ENCODE measurements at regions not wholly inside any gene's neighbourhood (a gene's known extent, or its start where the extent isn't known, plus 50 kb on each side); places are given as distances from the start of the nearest gene placed in this dataset.

DNA sequence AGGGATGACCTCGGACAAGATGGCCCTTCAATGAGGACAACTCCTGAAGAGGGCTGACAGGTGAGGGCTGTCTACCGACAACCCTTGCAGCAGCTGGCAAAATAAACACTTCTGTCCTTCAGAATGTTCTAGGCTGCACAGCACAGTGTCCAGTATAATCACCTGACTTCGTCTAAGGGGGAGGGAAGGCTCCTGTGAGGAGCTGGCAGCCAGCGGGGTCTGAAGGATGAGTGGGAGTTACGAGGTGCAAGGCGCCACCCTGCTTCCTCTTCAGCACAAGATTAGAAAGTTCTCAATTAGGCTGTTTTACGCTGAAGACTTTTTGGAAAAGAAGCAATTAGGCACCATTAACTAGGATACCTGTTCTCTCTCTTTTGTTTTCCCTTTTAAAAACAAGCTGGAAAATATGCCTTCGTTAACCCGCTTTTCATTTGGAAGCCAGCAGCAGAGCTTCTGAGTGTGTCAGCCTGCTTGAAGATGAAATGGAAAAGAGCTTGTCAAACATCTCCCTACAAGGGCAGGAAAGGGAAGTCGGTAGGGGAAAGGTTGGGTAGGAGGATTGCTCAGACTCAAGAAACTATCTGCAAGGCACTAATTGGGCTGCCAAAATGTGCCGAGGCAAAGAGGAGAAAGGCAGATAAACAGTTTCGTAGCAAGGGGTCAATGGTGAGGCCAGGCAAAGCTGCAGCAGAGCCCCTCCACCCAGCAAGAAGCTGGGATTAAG, 592.2 kb upstream of the CADM1 start:
- DNase-seq = no peak

DNA sequence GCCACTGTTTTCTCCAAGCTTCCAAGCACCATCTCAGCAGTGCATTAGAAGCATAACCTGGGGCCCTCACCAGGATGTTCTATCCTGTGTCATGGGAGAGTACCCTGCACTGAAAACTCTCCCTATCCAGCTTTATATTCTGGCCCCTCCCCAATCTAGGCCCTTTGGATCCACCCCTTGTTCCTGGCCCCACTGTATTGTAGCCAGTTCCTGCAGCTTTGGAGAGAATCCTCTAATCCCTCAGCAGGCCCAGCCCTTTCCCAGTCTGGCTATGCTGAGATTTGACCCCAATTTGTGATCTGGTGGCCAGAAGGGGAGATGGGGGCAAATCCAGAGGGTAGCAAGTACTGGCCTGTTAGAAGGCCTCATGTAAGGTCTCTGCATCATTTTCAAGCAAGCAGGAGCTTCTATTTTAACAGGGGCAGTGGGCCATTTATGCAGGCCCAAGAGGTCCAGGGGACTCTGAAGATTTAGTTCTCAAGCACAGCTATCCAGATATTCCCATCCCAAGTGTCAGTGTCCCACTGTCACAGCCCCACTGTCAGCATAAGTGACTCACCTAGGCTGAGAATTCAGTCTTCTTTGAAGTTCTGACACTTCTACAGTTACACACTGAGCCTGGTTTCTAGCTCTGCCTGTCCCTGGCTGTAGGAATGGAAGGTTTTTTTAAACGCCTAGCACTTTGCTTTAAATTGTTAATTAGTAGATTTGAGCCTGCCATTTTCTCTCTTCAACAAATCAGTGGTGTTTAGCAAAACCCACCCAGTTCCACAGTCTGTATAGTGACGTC, 589.5 kb upstream of the CADM1 start:
- no peak for DNase-seq

DNA sequence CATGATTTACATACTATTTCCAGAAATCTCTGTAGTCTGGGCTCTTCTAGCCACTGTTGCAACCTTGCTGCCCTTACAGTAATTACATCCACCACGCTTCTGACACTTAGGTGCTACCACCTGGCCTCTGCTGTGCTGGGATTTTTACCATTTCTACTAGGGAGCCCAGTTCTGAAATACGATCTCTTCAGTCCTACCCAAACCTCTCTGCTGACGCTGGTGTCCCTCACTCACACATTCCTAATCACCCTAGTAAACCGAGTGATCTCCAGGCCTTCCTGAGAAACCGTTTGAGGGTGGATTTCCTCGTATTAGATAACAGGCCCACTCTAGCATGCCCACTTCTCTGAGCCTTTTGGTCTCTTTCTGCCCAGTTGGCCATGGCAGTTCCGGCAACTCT, 588.9 kb upstream of the CADM1 start:
- no peak for DNase-seq

- DNase-seq = no peak
These were observed 582.2 kb upstream of the CADM1 start for GRCh38 chr11:116086426-116086825.

DNA sequence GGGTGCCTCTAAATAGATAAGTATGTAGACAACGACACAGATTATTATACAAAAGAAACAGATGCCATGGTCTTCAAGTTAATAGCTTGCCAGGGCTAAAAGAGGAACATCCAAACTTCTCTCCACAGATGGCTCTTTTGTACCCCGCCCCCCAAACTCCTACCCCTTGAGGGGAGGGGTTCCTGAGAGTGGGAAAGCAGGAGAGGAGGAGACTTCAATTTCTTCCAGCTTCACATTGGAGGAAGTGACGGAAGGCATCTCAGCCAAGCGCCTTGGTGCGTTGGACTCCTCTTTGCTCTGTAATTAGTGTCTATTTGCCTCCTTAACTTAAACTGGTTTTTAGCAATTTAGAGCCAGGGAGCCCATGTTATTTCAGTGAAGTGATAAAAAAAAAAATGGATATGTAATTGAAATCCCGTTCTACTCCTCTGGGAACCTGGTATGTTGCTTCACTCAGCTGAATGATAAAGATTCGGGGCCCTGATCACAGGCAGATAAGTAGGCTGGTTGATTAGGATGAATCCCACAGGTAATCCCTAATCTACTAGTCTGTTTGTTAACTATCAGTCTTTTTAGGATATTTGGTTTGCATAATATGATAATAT, 580.9 kb upstream of the CADM1 start:
- DNase-seq = no peak

DNA sequence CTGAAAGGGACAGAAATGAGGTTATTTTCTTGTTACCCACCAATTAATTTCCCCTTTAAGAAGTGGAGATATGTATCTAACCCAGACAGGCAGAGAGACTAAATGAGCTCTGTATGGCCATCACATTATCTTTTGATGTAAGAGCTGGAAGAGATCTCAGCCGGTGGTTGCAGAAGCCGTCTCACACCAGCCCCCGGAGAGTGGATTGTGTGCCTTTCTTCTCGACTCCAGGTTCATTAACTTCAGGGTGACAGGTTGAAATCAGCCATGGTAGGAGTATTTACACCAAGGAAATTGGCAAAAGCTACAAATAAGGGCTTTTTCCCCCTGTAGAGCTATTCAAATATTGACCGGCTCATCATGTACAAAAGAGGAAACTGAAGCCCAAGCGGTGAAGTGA, 580.3 kb upstream of the CADM1 start:
- DNase-seq = no peak

GRCh38 chr11:116082256-116082655, 578.0 kb upstream of the CADM1 start:
- no peak for DNase-seq

DNA sequence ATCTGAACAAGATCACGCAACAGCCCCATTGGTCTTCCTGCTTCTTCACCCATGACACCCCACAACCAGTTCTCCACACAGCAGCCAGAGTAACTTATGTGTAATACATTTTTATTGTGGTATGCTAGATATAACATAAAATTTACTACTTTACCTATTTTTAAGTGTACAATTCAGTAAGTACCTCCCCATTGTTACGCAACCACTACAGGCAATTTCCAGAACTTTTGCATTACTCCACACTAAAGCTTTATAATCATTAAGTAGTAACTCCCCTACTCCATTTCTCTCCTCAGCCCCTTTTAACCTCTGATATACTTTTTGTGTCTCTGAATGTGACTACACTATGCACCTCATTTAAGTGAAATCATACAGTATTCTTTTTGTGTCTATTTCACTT, 575.4 kb upstream of the CADM1 start:
- DNase-seq = no peak

DNA sequence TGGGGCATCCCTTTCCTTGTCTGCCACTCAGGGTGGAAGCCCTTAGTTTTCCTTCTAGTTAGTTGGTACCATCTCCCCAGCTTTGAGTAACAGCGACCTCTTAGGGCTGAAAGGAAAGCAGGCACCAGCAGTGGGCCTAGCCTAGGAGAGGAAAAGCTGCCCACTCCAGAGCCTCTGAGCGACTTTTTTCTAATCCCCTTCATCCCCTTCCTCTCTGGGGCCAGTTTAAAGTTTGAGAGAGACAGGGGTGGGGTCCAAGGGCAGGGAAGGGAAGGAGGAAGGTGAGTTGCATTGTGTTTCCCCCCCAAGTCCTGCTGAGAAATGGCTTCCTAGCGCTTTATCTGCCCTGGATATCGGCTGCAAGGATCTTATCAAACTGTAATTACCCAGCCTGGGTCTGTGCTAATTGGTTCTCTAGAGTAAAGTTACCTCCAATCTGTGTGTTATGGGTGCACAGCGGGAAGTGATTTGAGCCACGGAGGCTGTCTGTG, 573.9 kb upstream of the CADM1 start:
- no peak for DNase-seq

GRCh38 chr11:116077092-116077491, 572.9 kb upstream of the CADM1 start:
- DNase-seq = no peak

GRCh38 chr11:116073854-116074837, 569.9 kb upstream of the CADM1 start:
- DNase-seq = no peak

DNA sequence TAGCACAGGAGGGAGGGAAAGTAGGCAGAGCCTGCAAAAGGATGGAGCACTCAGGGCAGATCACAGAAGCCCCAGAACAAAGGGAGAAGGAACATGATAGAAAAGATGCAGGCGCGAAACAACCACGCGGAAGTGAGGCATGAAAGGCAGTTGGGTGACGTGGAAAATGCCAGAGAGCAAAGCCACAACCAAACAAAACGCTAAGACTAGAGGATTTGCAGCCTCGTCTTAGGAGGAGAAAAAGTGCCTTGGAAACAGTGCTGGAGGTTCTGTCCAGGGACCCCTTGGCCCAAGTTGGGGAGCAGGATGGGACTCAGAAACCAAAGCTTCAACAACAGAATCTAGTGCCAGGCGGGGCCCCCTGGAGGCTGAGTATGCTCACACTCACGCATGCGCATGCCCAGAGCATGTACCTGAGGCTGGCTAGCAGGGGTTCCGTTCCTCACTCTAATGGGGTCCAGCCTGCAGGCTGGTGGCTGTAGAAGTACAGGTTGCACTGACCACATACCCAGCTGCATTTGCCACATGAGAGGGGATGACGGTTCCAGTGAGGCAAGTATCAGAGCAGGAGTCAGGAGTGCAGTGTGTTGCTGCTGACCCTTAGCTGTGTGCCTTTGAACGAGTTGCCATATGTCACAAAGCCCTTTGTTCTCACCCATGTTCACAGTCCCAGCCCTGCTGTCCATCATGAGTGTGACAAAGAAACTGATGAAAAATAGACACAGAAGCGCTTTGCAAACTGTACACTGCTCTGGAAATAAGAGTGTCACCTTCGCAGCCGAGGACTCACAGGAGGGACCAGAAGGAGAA, 568.6 kb upstream of the CADM1 start:
- DNase-seq = no peak

GRCh38 chr11:116072133-116072532, 567.9 kb upstream of the CADM1 start:
- DNase-seq = no peak

DNA sequence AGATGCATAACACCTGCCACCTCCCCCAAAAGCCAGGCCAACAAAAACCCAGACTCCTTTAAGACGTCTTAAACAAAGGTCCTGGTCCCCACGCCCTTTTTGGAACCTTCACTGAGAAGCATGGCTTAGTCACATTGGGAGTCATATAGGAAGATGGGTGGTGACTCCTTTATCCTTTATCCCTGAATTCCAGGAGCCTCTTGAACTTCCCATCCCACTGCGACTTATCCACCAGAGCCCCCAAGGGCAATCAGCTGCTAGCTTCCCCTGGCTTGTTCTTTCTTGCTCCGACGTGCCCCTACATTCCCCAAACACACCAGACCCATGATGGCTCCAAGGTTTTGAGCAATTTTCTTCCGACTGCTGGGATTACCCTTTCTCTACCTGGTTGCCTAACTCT, 567.0 kb upstream of the CADM1 start:
- no peak for DNase-seq

GRCh38 chr11:116070520-116070919, 566.3 kb upstream of the CADM1 start:
- no peak for DNase-seq

- no peak for DNase-seq
These were observed 562.6 kb upstream of the CADM1 start for GRCh38 chr11:116066777-116067176.

DNA sequence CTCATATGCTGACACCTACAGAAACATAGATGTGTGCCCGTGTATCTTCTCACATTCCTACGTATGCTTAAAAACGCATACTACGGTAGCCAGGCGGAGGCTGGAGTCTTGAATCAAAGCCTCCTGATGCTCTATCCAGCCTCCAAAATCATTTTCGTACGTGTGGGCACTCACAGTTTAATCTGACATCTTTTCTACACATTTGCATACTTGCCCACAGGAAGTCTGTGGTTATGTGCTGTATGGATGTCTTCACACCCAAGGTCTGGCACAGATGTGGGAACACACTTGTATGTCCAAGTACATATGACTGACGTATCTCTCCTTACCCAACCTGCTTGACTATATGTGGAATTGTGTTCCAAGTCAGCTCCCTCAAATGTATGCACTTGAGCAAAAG, 561.8 kb upstream of the CADM1 start:
- DNase-seq = no peak

DNA sequence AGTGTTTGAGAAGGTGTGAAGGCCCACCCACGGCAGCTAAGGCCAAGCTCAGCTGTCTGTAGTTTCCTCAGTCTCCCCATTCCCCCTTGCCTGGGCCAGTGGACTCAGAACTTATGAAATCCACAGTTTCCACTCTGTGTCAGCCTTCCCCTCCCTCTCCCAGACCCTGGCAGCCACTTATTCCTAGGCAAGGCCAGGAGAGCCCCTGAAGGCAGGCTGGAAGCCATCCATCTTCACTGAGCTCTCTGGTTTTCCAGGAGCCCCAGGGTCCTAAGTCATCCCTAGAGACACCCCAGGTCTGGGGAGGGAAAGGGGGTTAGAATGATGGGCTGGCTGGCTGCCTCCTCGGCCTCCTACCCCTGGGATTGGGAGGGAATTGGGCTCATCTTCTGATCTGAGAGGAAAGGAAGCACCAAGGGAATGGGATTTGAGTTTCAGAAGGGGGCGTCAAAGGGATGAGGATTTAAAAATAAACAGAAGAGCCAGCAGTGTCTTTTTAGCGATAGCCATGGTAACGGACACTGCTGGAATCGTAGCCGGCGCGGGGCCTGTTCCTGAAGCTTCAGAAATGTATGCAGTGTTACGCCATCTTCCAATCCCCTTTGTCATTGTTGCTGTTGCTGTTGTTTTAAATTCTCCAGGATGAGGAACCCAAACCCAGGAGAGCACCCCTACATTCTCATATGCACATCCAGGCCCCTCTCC, 561.1 kb upstream of the CADM1 start:
- DNase-seq = no peak

- no peak for DNase-seq
These were observed 558.4 kb upstream of the CADM1 start for GRCh38 chr11:116062490-116063171.

GRCh38 chr11:116062129-116062489, 557.9 kb upstream of the CADM1 start:
- no peak for DNase-seq

GRCh38 chr11:116061322-116061721, 557.1 kb upstream of the CADM1 start:
- no peak for DNase-seq

Measured in CD4-positive, alpha-beta T cell treated with Interleukin-4 for 4 hours (primary cell).